ENCODE measurements at regions not wholly inside any gene's neighbourhood (a gene's known extent, or its start where the extent isn't known, plus 50 kb on each side); places are given as distances from the start of the nearest gene placed in this dataset.

GRCh38 chr7:121499624-121500023 lies 103.5 kb upstream of the FAM3C start:
- TF ChIP-seq POLR2A (IDR thresholded peaks at IDR 0.05; ENCODE audit: borderline replicate concordance, extremely low read depth, insufficient read depth, insufficient read length) (no peak), EZH2 (IDR thresholded peaks at IDR 0.05) (no peak), POLR2AphosphoS5 (IDR thresholded peaks at IDR 0.05; ENCODE audit: low read depth, low read length) (no peak), RAD21 (IDR thresholded peaks at IDR 0.05; ENCODE audit: low read depth) (no peak)
- TF ChIP-seq, protein P1, sequence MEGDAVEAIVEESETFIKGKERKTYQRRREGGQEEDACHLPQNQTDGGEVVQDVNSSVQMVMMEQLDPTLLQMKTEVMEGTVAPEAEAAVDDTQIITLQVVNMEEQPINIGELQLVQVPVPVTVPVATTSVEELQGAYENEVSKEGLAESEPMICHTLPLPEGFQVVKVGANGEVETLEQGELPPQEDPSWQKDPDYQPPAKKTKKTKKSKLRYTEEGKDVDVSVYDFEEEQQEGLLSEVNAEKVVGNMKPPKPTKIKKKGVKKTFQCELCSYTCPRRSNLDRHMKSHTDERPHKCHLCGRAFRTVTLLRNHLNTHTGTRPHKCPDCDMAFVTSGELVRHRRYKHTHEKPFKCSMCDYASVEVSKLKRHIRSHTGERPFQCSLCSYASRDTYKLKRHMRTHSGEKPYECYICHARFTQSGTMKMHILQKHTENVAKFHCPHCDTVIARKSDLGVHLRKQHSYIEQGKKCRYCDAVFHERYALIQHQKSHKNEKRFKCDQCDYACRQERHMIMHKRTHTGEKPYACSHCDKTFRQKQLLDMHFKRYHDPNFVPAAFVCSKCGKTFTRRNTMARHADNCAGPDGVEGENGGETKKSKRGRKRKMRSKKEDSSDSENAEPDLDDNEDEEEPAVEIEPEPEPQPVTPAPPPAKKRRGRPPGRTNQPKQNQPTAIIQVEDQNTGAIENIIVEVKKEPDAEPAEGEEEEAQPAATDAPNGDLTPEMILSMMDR (IDR thresholded peaks at IDR 0.05 in 2 of 3, conservative IDR thresholded peaks at IDR 0.05 in 1 of 3; ENCODE audit: borderline replicate concordance in 1 of 3, insufficient read depth in 1 of 3, low read depth in 2 of 3, low read length in 2 of 3), result no peak
- TF ChIP-seq, protein P2, sequence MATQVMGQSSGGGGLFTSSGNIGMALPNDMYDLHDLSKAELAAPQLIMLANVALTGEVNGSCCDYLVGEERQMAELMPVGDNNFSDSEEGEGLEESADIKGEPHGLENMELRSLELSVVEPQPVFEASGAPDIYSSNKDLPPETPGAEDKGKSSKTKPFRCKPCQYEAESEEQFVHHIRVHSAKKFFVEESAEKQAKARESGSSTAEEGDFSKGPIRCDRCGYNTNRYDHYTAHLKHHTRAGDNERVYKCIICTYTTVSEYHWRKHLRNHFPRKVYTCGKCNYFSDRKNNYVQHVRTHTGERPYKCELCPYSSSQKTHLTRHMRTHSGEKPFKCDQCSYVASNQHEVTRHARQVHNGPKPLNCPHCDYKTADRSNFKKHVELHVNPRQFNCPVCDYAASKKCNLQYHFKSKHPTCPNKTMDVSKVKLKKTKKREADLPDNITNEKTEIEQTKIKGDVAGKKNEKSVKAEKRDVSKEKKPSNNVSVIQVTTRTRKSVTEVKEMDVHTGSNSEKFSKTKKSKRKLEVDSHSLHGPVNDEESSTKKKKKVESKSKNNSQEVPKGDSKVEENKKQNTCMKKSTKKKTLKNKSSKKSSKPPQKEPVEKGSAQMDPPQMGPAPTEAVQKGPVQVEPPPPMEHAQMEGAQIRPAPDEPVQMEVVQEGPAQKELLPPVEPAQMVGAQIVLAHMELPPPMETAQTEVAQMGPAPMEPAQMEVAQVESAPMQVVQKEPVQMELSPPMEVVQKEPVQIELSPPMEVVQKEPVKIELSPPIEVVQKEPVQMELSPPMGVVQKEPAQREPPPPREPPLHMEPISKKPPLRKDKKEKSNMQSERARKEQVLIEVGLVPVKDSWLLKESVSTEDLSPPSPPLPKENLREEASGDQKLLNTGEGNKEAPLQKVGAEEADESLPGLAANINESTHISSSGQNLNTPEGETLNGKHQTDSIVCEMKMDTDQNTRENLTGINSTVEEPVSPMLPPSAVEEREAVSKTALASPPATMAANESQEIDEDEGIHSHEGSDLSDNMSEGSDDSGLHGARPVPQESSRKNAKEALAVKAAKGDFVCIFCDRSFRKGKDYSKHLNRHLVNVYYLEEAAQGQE (IDR thresholded peaks at IDR 0.05; ENCODE audit: low read depth), result no peak
